ENCODE measurements at regions not wholly inside any gene's neighbourhood (a gene's known extent, or its start where the extent isn't known, plus 50 kb on each side); places are given as distances from the start of the nearest gene placed in this dataset.

- FAIRE-seq = no peak
- ChIA-PET CTCF (no interaction called here), POLR2A (no interaction called here)
- no peak overlapping the region for H3K27ac ChIP-seq
- WGBS (ENCODE audit: missing lambda C conversion rate) = 7% methylated on average over 3 of the region's 3 CpGs
- no peaks in the 10 kb centered on the region for H3K4me1 ChIP-seq
- H3K4me3 ChIP-seq = no peak overlapping the region
- no peak for ATAC-seq
- no peak for TF ChIP-seq ESRRA (IDR thresholded peaks at IDR 0.05; ENCODE audit: borderline replicate concordance, low read length)
- no peak for TF ChIP-seq E2F6 (IDR thresholded peaks at IDR 0.05; ENCODE audit: borderline replicate concordance, low read depth)
- no peak for TF ChIP-seq RAD21 (conservative IDR thresholded peaks at IDR 0.05 in 1 of 2, IDR thresholded peaks at IDR 0.05 in 1 of 2)
- TF ChIP-seq RFX5 (IDR thresholded peaks at IDR 0.05) = no peak
- TF ChIP-seq MAFK (IDR thresholded peaks at IDR 0.05; ENCODE audit: partially characterized antibody) = no peak
- TF ChIP-seq HEYL (CRISPR knock-in tag; IDR thresholded peaks at IDR 0.05) = no peak
- TF ChIP-seq FOXS1 (CRISPR knock-in tag; IDR thresholded peaks at IDR 0.05) = no peak
- TF ChIP-seq CBX8 (IDR thresholded peaks at IDR 0.05) = no peak
- no peak for TF ChIP-seq CTCF (IDR thresholded peaks at IDR 0.05)
- TF ChIP-seq HOXA7 (CRISPR knock-in tag; IDR thresholded peaks at IDR 0.05) = no peak
- TF ChIP-seq KDM5A (IDR thresholded peaks at IDR 0.05) = no peak
- TF ChIP-seq ZC3H11A (IDR thresholded peaks at IDR 0.05) = no peak
- no peak for TF ChIP-seq JUNB (IDR thresholded peaks at IDR 0.05)
- TF ChIP-seq RARB (CRISPR knock-in tag; IDR thresholded peaks at IDR 0.05) = no peak
- no peak for TF ChIP-seq NR3C1 (IDR thresholded peaks at IDR 0.05)
- no peak for TF ChIP-seq ELK1 (IDR thresholded peaks at IDR 0.05; ENCODE audit: low read depth, low read length)
- TF ChIP-seq MAX (IDR thresholded peaks at IDR 0.05) = no peak
- no peaks in the 10 kb centered on the region for H3K9me3 ChIP-seq
- no peak overlapping the region for H3K4me2 ChIP-seq
- no peak for DNase-seq (ENCODE audit: low read depth in 1 of 2, low spot score in 1 of 2)
Observed at GRCh38 chr3:70603103-70603502, 290.7 kb upstream of the MDFIC2 start.

GRCh38 chr3:70597312-70597711 is 284.9 kb upstream of the MDFIC2 start:
- POLR2A ChIA-PET = no interaction called here
- no peak for DNase-seq (ENCODE audit: low read depth in 1 of 2, low spot score in 1 of 2)
- no peak for FAIRE-seq
- Histone ChIP-seq H3K4me1 (no peaks in the 10 kb centered on the region), H3K9me3 (no peaks in the 10 kb centered on the region), H3K4me2 (no peak overlapping the region), H3K27ac (no peak overlapping the region), H3K4me3 (no peak overlapping the region)
- ATAC-seq = no peak
- WGBS (ENCODE audit: missing lambda C conversion rate) = 36% methylated on average over 2 of the region's 2 CpGs
- TF ChIP-seq HMGXB4 (CRISPR knock-in tag; IDR thresholded peaks at IDR 0.05; ENCODE audit: borderline replicate concordance) (no peak), SMC3 (IDR thresholded peaks at IDR 0.05) (no peak), ESRRA (IDR thresholded peaks at IDR 0.05; ENCODE audit: borderline replicate concordance, low read length) (no peak)
- CTCF ChIA-PET = no interaction called here

GRCh38 chr3:70583682-70584081 is 271.2 kb upstream of the MDFIC2 start:
- POLR2A ChIA-PET = no interaction called here
- FAIRE-seq (no peak), ATAC-seq (no peak), DNase-seq (ENCODE audit: low read depth in 1 of 2, low spot score in 1 of 2) (no peak)
- Histone ChIP-seq H3K4me3 (no peak overlapping the region), H3K9me3 (no peaks in the 10 kb centered on the region), H3K4me2 (no peak overlapping the region), H3K4me1 (no peaks in the 10 kb centered on the region), H3K27ac (no peak overlapping the region)
- WGBS (ENCODE audit: missing lambda C conversion rate) = 77% methylated on average over 4 of the region's 4 CpGs
- CTCF ChIA-PET = no interaction called here
- TF ChIP-seq NPAS2 (CRISPR knock-in tag; IDR thresholded peaks at IDR 0.05; ENCODE audit: borderline replicate concordance) = no peak
- TF ChIP-seq JUN (IDR thresholded peaks at IDR 0.05) = no peak
- no peak for TF ChIP-seq ESRRA (IDR thresholded peaks at IDR 0.05; ENCODE audit: borderline replicate concordance, low read length)
- TF ChIP-seq KDM1A (IDR thresholded peaks at IDR 0.05; ENCODE audit: low read depth) = no peak
- no peak for TF ChIP-seq EHMT2 (IDR thresholded peaks at IDR 0.05; ENCODE audit: low read depth)
- TF ChIP-seq RCOR1 (IDR thresholded peaks at IDR 0.05; ENCODE audit: low read depth, low read length) = no peak
- TF ChIP-seq EP300 (IDR thresholded peaks at IDR 0.05) = no peak
- no peak for TF ChIP-seq PBX3 (IDR thresholded peaks at IDR 0.05)
- no peak for TF ChIP-seq BHLHE40 (IDR thresholded peaks at IDR 0.05; ENCODE audit: low read depth, low read length)
- TF ChIP-seq HMGXB4 (CRISPR knock-in tag; IDR thresholded peaks at IDR 0.05; ENCODE audit: borderline replicate concordance) = no peak

Data from A549 (cell line).